Stimulated activated CD8-positive, alpha-beta memory T cell treated with anti-CD3 and anti-CD28 coated beads, Interleukin-4, amount 100 ng/mL, for 48 hours (primary cell): ENCODE measurements at regions not wholly inside any gene's neighbourhood (a gene's known extent, or its start where the extent isn't known, plus 50 kb on each side); places are given as distances from the start of the nearest gene placed in this dataset.
"Not testable (repeated sequence)": the region's sequence is repeated elsewhere in the genome, so short reads cannot be mapped to it uniquely, and the experiment has no call there.

ENCODE experiments used
- DNase-seq: peaks from one replicate; pipeline ENCODE4 v3.0.0-alpha.2; 2020

- DNase-seq: no peak
Observed at GRCh38 chrX:42832764-42833549, 55.0 kb upstream of the PPP1R2C start.

GRCh38 chrX:42833550-42833940, 55.6 kb upstream of the PPP1R2C start:
- not testable (repeated sequence) for DNase-seq

GRCh38 chrX:42837101-42837726, 59.3 kb upstream of the PPP1R2C start:
- no peak for DNase-seq

GRCh38 chrX:42837747-42838146, 59.8 kb upstream of the PPP1R2C start:
- DNase-seq: no peak

- DNase-seq: no peak
Observed at GRCh38 chrX:42839632-42840031, 61.7 kb upstream of the PPP1R2C start.

- DNase-seq: no peak
Observed at GRCh38 chrX:42846741-42847140, 68.8 kb upstream of the PPP1R2C start.

- DNase-seq: no peak
Observed at GRCh38 chrX:42855259-42855658, 77.3 kb upstream of the PPP1R2C start.

GRCh38 chrX:42857766-42858165, 79.8 kb upstream of the PPP1R2C start:
- no peak for DNase-seq

- no peak for DNase-seq
Observed at GRCh38 chrX:42869011-42869410, 91.0 kb upstream of the PPP1R2C start.

- no peak for DNase-seq
Observed at GRCh38 chrX:42869659-42870476, 91.9 kb upstream of the PPP1R2C start.

GRCh38 chrX:42886519-42886918, 108.6 kb upstream of the PPP1R2C start:
- DNase-seq: no peak

GRCh38 chrX:42900947-42901346, 123.0 kb upstream of the PPP1R2C start:
- no peak for DNase-seq

GRCh38 chrX:42902513-42902912, 124.5 kb upstream of the PPP1R2C start:
- DNase-seq: no peak

- no peak for DNase-seq
Observed at GRCh38 chrX:42920752-42921151, 142.8 kb upstream of the PPP1R2C start.

GRCh38 chrX:42930071-42930470, 152.1 kb upstream of the PPP1R2C start:
- no peak for DNase-seq

GRCh38 chrX:42930951-42931350, 153.0 kb upstream of the PPP1R2C start:
- no peak for DNase-seq

- no peak for DNase-seq
Observed at GRCh38 chrX:42933187-42933586, 155.2 kb upstream of the PPP1R2C start.

GRCh38 chrX:42934020-42934726, 156.2 kb upstream of the PPP1R2C start:
- no peak for DNase-seq

- no peak for DNase-seq
Observed at GRCh38 chrX:42941671-42942070, 163.7 kb upstream of the PPP1R2C start.

GRCh38 chrX:42943051-42943974, 165.3 kb upstream of the PPP1R2C start:
- DNase-seq: no peak

GRCh38 chrX:42944381-42944998, 166.5 kb upstream of the PPP1R2C start:
- no peak for DNase-seq
